ENCODE measurements at regions not wholly inside any gene's neighbourhood (a gene's known extent, or its start where the extent isn't known, plus 50 kb on each side); places are given as distances from the start of the nearest gene placed in this dataset.

GRCh38 chr11:112459001-112459400 lies 198.3 kb upstream of the PLET1 start:
- TF ChIP-seq POLR2A (IDR thresholded peaks at IDR 0.05) (no peak), CTCF (IDR thresholded peaks at IDR 0.05) (no peak)
